ENCODE measurements at regions not wholly inside any gene's neighbourhood (a gene's known extent, or its start where the extent isn't known, plus 50 kb on each side); places are given as distances from the start of the nearest gene placed in this dataset.

GRCh38 chr1:196043268-196043667 lies 565.0 kb downstream of the KCNT2 start:
- intact Hi-C loops (cut with micrococcal nuclease; ENCODE audit: unreplicated experiment), result no loop called here
- RAD21 ChIA-PET (ENCODE audit: unreplicated experiment), result no interaction called here

More at GRCh38 chr1:196043268-196043667, 565.0 kb downstream of the KCNT2 start:
- Histone ChIP-seq H2AFZ (ENCODE audit: control insufficient read depth, low read depth, low read length) (no peak overlapping the region), H3K4me2 (ENCODE audit: control insufficient read depth, insufficient read depth) (no peak overlapping the region), H3K4me3 (no peak overlapping the region), H3K27me3 (replicated peaks in 1 of 2; ENCODE audit: control insufficient read depth in 2 of 2, insufficient read depth in 2 of 2, low read length in 1 of 2) (no peaks in the 10 kb centered on the region), H3K79me2 (ENCODE audit: control insufficient read depth, insufficient read depth, low read length) (no peaks in the 10 kb centered on the region), H3K36me3 (ENCODE audit: control insufficient read depth in 2 of 2, insufficient read depth in 2 of 2, low read length in 1 of 2) (no peaks in the 10 kb centered on the region), H3K9ac (ENCODE audit: control insufficient read depth, insufficient read depth, low read length) (no peak overlapping the region), H4K20me1 (ENCODE audit: control insufficient read depth, insufficient read depth) (no peaks in the 10 kb centered on the region), H3K4me1 (ENCODE audit: control insufficient read depth, insufficient read depth, low read length) (no peaks in the 10 kb centered on the region), H3K27ac (ENCODE audit: control insufficient read depth, insufficient read depth) (no peak overlapping the region), H3K9me3 (replicated peaks; ENCODE audit: control insufficient read depth, insufficient read depth, low read length) (no peaks in the 10 kb centered on the region)
- ATAC-seq (no peak), DNase-seq (ENCODE audit: low read depth, low spot score) (no peak), FAIRE-seq (no peak)
- TF ChIP-seq, protein P1, sequence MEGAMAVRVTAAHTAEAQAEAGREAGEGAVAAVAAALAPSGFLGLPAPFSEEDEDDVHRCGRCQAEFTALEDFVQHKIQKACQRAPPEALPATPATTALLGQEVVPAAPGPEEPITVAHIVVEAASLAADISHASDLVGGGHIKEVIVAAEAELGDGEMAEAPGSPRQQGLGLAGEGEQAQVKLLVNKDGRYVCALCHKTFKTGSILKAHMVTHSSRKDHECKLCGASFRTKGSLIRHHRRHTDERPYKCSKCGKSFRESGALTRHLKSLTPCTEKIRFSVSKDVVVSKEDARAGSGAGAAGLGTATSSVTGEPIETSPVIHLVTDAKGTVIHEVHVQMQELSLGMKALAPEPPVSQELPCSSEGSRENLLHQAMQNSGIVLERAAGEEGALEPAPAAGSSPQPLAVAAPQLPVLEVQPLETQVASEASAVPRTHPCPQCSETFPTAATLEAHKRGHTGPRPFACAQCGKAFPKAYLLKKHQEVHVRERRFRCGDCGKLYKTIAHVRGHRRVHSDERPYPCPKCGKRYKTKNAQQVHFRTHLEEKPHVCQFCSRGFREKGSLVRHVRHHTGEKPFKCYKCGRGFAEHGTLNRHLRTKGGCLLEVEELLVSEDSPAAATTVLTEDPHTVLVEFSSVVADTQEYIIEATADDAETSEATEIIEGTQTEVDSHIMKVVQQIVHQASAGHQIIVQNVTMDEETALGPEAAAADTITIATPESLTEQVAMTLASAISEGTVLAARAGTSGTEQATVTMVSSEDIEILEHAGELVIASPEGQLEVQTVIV (IDR thresholded peaks at IDR 0.05; ENCODE audit: borderline replicate concordance, partially characterized antibody), result no peak
- no peak for TF ChIP-seq IRF3 (IDR thresholded peaks at IDR 0.05)
- no peak for TF ChIP-seq PAX8 (IDR thresholded peaks at IDR 0.05)
- TF ChIP-seq CBX5 (IDR thresholded peaks at IDR 0.05; ENCODE audit: low read depth), result no peak
- no peak for TF ChIP-seq JUND (IDR thresholded peaks at IDR 0.05; ENCODE audit: low read depth, low read length)
- no peak for TF ChIP-seq SREBF2 (IDR thresholded peaks at IDR 0.05; ENCODE audit: low read length)
- TF ChIP-seq ELK1 (IDR thresholded peaks at IDR 0.05; ENCODE audit: low read depth, low read length), result no peak
- no peak for TF ChIP-seq ATF7 (IDR thresholded peaks at IDR 0.05; ENCODE audit: low read depth)
- no peak for TF ChIP-seq STAT1 (conservative IDR thresholded peaks at IDR 0.05)
- TF ChIP-seq, protein P2, sequence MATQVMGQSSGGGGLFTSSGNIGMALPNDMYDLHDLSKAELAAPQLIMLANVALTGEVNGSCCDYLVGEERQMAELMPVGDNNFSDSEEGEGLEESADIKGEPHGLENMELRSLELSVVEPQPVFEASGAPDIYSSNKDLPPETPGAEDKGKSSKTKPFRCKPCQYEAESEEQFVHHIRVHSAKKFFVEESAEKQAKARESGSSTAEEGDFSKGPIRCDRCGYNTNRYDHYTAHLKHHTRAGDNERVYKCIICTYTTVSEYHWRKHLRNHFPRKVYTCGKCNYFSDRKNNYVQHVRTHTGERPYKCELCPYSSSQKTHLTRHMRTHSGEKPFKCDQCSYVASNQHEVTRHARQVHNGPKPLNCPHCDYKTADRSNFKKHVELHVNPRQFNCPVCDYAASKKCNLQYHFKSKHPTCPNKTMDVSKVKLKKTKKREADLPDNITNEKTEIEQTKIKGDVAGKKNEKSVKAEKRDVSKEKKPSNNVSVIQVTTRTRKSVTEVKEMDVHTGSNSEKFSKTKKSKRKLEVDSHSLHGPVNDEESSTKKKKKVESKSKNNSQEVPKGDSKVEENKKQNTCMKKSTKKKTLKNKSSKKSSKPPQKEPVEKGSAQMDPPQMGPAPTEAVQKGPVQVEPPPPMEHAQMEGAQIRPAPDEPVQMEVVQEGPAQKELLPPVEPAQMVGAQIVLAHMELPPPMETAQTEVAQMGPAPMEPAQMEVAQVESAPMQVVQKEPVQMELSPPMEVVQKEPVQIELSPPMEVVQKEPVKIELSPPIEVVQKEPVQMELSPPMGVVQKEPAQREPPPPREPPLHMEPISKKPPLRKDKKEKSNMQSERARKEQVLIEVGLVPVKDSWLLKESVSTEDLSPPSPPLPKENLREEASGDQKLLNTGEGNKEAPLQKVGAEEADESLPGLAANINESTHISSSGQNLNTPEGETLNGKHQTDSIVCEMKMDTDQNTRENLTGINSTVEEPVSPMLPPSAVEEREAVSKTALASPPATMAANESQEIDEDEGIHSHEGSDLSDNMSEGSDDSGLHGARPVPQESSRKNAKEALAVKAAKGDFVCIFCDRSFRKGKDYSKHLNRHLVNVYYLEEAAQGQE (IDR thresholded peaks at IDR 0.05; ENCODE audit: low read depth, low read length), result no peak
- no peak for TF ChIP-seq DPF2 (IDR thresholded peaks at IDR 0.05)
- SMC1A ChIA-PET (ENCODE audit: uncharacterized antibody, unreplicated experiment), result no interaction called here
- CTCF ChIA-PET, result no interaction called here
- in situ Hi-C loops (cut with MboI), result no loop called here
- WGBS (ENCODE audit: insufficient coverage, insufficient replicate concordance, low lambda C conversion rate, missing lambda C conversion rate), result 0% methylated on average over 2 of the region's 2 CpGs
- no TSS peak for BruUV-seq (replicated peaks)
- POLR2A ChIA-PET, result no interaction called here
